MV-4-11 (cell line): ENCODE measurements at regions not wholly inside any gene's neighbourhood (a gene's known extent, or its start where the extent isn't known, plus 50 kb on each side); places are given as distances from the start of the nearest gene placed in this dataset.
"Not testable (repeated sequence)": the region's sequence is repeated elsewhere in the genome, so short reads cannot be mapped to it uniquely, and the experiment has no call there.

ENCODE experiments used
- DNase-seq: peaks from one replicate; lab custom pipeline; 2025; lab: John Stamatoyannopoulos, UW

GRCh38 chr5:174444479-174445188 is 279.7 kb upstream of the MSX2 start:
- DNase-seq: no peak

GRCh38 chr5:174446446-174446845 is 277.9 kb upstream of the MSX2 start:
- no peak for DNase-seq

GRCh38 chr5:174446988-174447387 is 277.4 kb upstream of the MSX2 start:
- no peak for DNase-seq

GRCh38 chr5:174448041-174448440 is 276.3 kb upstream of the MSX2 start:
- no peak for DNase-seq

- DNase-seq: no peak
Measured at GRCh38 chr5:174448662-174449061, 275.7 kb upstream of the MSX2 start.

- DNase-seq: no peak
Measured at GRCh38 chr5:174453690-174454089, 270.7 kb upstream of the MSX2 start.

GRCh38 chr5:174454464-174454863 is 269.9 kb upstream of the MSX2 start:
- DNase-seq: no peak

GRCh38 chr5:174454890-174455289 is 269.5 kb upstream of the MSX2 start:
- DNase-seq: no peak

GRCh38 chr5:174455301-174455700 is 269.1 kb upstream of the MSX2 start:
- DNase-seq: no peak

- DNase-seq: no peak
Measured at GRCh38 chr5:174457141-174457678, 267.2 kb upstream of the MSX2 start.

- no peak for DNase-seq
Measured at GRCh38 chr5:174459071-174459702, 265.2 kb upstream of the MSX2 start.

- no peak for DNase-seq
Measured at GRCh38 chr5:174459832-174460448, 264.4 kb upstream of the MSX2 start.

- no peak for DNase-seq
Measured at GRCh38 chr5:174462129-174462528, 262.3 kb upstream of the MSX2 start.

- DNase-seq: no peak
Measured at GRCh38 chr5:174464504-174465165, 259.7 kb upstream of the MSX2 start.

GRCh38 chr5:174471528-174471927 is 252.9 kb upstream of the MSX2 start:
- DNase-seq: not testable (repeated sequence)

GRCh38 chr5:174472956-174473355 is 251.4 kb upstream of the MSX2 start:
- DNase-seq: no peak

GRCh38 chr5:174476001-174476400 is 248.4 kb upstream of the MSX2 start:
- DNase-seq: not testable (repeated sequence)

- no peak for DNase-seq
Measured at GRCh38 chr5:174479325-174479724, 245.1 kb upstream of the MSX2 start.

GRCh38 chr5:174481737-174482136 is 242.6 kb upstream of the MSX2 start:
- DNase-seq: no peak

- no peak for DNase-seq
Measured at GRCh38 chr5:174482607-174483024, 241.8 kb upstream of the MSX2 start.

- no peak for DNase-seq
Measured at GRCh38 chr5:174483411-174483810, 241.0 kb upstream of the MSX2 start.

- no peak for DNase-seq
Measured at GRCh38 chr5:174489215-174489614, 235.2 kb upstream of the MSX2 start.
